Upper lobe of right lung (tissue), 1 donor: ENCODE measurements at regions not wholly inside any gene's neighbourhood (a gene's known extent, or its start where the extent isn't known, plus 50 kb on each side); places are given as distances from the start of the nearest gene placed in this dataset.

ENCODE experiments used
- ATAC-seq: fragments of 200-7000 bp; cut with Tn5 transposase; one replicate; pipeline ENCODE4 v1.9.1; 2020; ENCODE audit warnings: mild to moderate bottlenecking, moderate library complexity
- DNase-seq: peaks from one replicate; pipeline ENCODE4 v3.0.0-alpha.2; 2020
- H3K27ac ChIP-seq: fragments of 200-600 bp; one replicate; pipeline ENCODE4 v1.8.0; 2022
- H3K27me3 ChIP-seq: fragments of 200-600 bp; one replicate; pipeline ENCODE4 v1.8.0; 2022; ENCODE audit warnings: mild to moderate bottlenecking
- H3K36me3 ChIP-seq: fragments of 200-600 bp; one replicate; pipeline ENCODE4 v1.8.0; 2022
- H3K4me1 ChIP-seq: fragments of 200-600 bp; one replicate; pipeline ENCODE4 v1.8.0; 2022
- H3K4me3 ChIP-seq: fragments of 200-600 bp; one replicate; pipeline ENCODE4 v1.8.0; 2022; ENCODE audit warnings: mild to moderate bottlenecking
- H3K9me3 ChIP-seq: fragments of 200-600 bp; one replicate; pipeline ENCODE4 v1.8.0; 2022
- intact Hi-C: fragments of 100-400 bp; cut with DNase I; formaldehyde crosslinking; loops from one replicate; pipeline ENCODE4 v1.11.0; 2022
- TF ChIP-seq, protein P1 (sequence below): fragments of 200-600 bp; IDR thresholded peaks from one replicate; pipeline ENCODE4 v1.8.0; 2022; ENCODE audit warnings: antibody characterized with exemption
- donor health status: DM: no; HTN: yes; CAD: no; lungs with severe emphysema.

DNA sequence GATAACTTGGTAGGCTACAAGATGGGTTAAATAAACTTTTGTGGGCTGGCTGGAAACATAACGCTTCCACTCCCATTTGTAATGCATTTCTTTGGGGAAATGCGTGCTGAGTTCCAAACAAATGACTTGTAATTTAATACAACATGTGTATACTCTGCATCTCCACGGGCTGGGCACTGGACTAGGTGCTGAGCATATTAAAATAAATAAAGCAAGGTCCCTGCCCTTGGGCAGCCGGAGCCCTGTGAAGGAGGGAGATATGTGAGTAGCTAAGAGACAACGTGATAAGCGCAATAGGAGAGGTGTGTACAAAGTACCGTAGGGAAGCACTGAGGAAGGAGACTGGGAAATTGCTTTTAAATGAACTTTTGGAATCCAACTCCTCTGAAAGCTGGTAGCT is 147.2 kb upstream of the RBPJ start:
- Histone ChIP-seq H3K4me3 (no peak overlapping the region), H3K9me3 (no peaks in the 10 kb centered on the region), H3K36me3 (no peaks in the 10 kb centered on the region), H3K4me1 (no peaks in the 10 kb centered on the region), H3K27me3 (peaks cover 7% of the 10 kb centered on the region), H3K27ac (no peak overlapping the region)
- ATAC-seq = no peak
- TF ChIP-seq, protein P1, sequence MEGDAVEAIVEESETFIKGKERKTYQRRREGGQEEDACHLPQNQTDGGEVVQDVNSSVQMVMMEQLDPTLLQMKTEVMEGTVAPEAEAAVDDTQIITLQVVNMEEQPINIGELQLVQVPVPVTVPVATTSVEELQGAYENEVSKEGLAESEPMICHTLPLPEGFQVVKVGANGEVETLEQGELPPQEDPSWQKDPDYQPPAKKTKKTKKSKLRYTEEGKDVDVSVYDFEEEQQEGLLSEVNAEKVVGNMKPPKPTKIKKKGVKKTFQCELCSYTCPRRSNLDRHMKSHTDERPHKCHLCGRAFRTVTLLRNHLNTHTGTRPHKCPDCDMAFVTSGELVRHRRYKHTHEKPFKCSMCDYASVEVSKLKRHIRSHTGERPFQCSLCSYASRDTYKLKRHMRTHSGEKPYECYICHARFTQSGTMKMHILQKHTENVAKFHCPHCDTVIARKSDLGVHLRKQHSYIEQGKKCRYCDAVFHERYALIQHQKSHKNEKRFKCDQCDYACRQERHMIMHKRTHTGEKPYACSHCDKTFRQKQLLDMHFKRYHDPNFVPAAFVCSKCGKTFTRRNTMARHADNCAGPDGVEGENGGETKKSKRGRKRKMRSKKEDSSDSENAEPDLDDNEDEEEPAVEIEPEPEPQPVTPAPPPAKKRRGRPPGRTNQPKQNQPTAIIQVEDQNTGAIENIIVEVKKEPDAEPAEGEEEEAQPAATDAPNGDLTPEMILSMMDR = no peak
- intact Hi-C loops = no loop called here
- DNase-seq = no peak

DNA sequence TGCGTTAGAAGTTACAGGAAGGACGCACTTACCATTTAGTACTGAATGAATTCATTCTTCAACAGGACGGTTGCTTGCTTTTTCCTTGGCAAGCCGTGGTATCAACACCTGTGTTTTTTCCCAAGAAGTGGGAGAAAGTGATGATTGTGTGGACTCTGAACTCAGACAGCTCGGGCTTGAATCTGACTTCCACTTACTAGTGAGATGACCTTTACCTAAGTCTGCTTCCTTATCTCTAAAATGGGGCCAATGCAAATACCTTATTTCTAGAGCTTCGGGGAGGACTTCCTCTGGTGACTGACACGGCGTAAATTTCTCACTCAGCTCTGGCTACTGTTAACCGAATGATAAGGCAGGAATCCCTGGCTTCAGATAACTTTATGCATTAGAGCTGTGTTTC is 146.8 kb upstream of the RBPJ start:
- H3K9me3 ChIP-seq = no peaks in the 10 kb centered on the region
- ATAC-seq (no peak), DNase-seq (no peak)
- H3K27me3 ChIP-seq = peaks cover 7% of the 10 kb centered on the region
- intact Hi-C loops = no loop called here
- H3K36me3 ChIP-seq = no peaks in the 10 kb centered on the region
- no peak overlapping the region for H3K4me3 ChIP-seq
- no peak overlapping the region for H3K27ac ChIP-seq
- peaks cover 4% of the 10 kb centered on the region for H3K4me1 ChIP-seq
- TF ChIP-seq, protein P1 = no peak

DNA sequence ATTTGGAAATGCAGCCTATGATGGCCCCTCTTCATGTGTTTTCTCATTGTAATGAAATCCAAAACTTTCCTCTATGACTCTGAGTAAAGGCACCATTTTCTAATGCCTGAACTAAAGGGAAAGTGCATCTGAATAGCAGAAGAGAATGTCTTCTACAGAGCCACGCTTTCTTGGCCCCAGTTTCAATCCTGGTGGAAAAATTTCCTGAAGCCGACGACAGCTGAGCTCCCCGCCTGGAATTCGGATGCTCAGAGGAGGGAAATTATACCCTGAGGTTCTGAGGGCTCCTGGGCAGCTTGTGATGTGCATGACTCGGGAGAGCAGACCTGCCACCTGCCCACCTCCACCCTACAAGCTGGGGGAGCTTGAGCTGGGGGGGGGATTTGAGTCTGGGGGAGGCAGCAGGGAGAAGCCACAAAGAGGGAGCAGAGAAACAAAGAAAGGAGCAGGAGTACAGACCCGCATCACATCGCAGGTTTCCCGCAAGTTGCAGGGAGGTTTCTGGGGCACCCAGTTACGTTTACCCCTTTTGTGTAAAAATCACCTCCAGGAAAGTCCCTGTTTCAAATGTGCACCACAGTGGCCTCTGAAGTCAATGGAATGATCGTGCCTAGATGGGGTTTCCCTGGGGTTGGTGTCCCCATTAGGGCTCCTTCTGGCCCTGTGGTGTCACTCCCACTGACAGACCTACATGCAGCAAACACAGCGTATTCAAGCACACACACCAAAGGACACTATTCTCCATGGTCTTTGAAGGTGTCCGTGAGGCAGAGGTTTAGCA is 145.6 kb upstream of the RBPJ start:
- ATAC-seq = no peak
- no peak for DNase-seq
- H3K27me3 ChIP-seq = peaks cover 7% of the 10 kb centered on the region
- intact Hi-C loops = no loop called here
- H3K27ac ChIP-seq = no peak overlapping the region
- no peaks in the 10 kb centered on the region for H3K36me3 ChIP-seq
- no peak overlapping the region for H3K4me3 ChIP-seq
- H3K4me1 ChIP-seq = peaks cover 6% of the 10 kb centered on the region
- H3K9me3 ChIP-seq = no peaks in the 10 kb centered on the region
- TF ChIP-seq, protein P1 = no peak

DNA sequence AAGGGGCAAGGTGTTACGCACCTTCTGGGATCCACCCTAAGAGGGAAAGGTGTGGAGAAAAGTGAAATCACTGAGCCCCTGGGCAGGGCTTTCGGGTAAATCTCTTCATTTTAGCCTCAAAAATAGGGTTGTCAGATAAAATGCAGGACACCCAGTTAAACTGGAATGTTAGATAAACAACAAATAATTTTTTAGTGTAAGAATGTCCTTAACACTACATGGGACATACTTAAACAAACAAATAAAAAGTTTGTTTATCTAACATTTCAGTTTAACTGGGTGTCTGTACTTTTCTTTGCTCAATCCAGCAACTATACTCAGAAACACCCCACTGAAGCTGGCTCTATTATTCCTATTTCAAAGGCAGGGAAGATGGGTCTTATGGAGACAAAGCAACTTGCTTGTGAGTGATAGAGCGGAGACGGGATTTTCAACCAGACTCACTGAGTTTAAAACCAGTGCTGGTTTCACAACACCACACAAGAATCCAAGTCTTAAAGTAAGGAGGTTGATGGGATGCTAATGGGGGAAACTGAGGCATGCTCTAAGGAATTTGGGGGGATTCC is 144.8 kb upstream of the RBPJ start:
- intact Hi-C loops = no loop called here
- no peak overlapping the region for H3K27ac ChIP-seq
- no peak for DNase-seq

DNA sequence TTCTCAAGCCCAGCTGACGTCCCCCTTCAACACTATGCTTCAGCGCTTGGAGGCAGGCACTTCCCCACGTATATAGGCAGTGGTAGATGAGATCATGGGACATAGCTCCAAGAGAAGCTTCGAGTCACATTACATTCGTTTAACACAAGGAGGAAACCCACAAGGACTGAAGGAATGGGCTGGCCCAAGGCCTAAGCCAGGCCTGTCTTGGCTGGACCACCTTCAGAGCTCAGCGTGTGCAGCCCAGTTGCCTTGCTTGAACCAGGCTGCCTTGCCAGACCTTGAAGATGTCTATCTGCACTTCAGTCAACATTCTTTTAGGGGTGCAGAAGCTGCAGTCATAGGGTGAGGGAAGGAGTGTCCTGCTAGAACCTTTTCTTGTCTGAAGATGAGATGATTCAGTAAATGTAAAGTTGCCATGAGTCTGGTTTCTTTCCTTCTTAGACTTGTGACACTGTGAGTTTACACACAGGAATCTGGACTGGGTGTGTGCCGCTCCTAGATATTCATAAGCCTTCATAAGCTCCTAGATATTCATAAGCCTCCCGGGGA is 144.1 kb upstream of the RBPJ start:
- intact Hi-C loops = no loop called here
- Histone ChIP-seq H3K9me3 (no peaks in the 10 kb centered on the region), H3K27ac (no peak overlapping the region), H3K4me1 (peaks cover 6% of the 10 kb centered on the region), H3K36me3 (no peaks in the 10 kb centered on the region), H3K27me3 (peaks cover 5% of the 10 kb centered on the region), H3K4me3 (no peak overlapping the region)
- no peak for ATAC-seq
- TF ChIP-seq, protein P1 = no peak
- no peak for DNase-seq

More for the DNA sequence above, 144.8 kb upstream of the RBPJ start:
- Histone ChIP-seq H3K4me1 (peaks cover 6% of the 10 kb centered on the region), H3K36me3 (no peaks in the 10 kb centered on the region), H3K27me3 (peaks cover 7% of the 10 kb centered on the region), H3K4me3 (no peak overlapping the region), H3K9me3 (no peaks in the 10 kb centered on the region)
- ATAC-seq = no peak
- TF ChIP-seq, protein P1 = no peak
